Ovary (tissue), 3 donors: ENCODE measurements at regions not wholly inside any gene's neighbourhood (a gene's known extent, or its start where the extent isn't known, plus 50 kb on each side); places are given as distances from the start of the nearest gene placed in this dataset.

Experiments used
- CTCF ChIP-seq, 3 donors: fragments of 450-650 bp in 2 of 3; fragments of 200-600 bp in 1 of 3; IDR thresholded peaks; one replicate each; pipeline versions ENCODE4 v1.5.1 to v1.8.0; 2016 to 2022; ENCODE audit warnings: antibody characterized with exemption in 3 of 3, mild to moderate bottlenecking in 1 of 3
- EP300 ChIP-seq: sonication (generic); formaldehyde crosslinking; IDR thresholded peaks from one replicate; pipeline ENCODE4 v1.6.1; 2017; ENCODE audit warnings: antibody characterized with exemption
- POLR2A ChIP-seq: fragments of 450-650 bp; IDR thresholded peaks from one replicate; pipeline ENCODE4 v1.6.1; 2017; ENCODE audit warnings: antibody characterized with exemption, mild to moderate bottlenecking, moderate library complexity
- donor health status: DM: no; HTN: no; CAD: no.

- TF ChIP-seq CTCF (IDR thresholded peaks at IDR 0.05) (no peak), POLR2A (no peak), EP300 (no peak)
Measured at GRCh38 chr2:75787532-75788132, 76.9 kb upstream of the GCFC2 start.
